NB4 (cell line): ENCODE measurements at regions not wholly inside any gene's neighbourhood (a gene's known extent, or its start where the extent isn't known, plus 50 kb on each side); places are given as distances from the start of the nearest gene placed in this dataset.

Source experiments
- CTCF ChIP-seq: IDR thresholded peaks from one replicate; pipeline ENCODE4 v1.5.1; 2012; ENCODE audit warnings: low read depth, low read length
- MAX ChIP-seq: IDR thresholded peaks from 2 replicates; pipeline ENCODE4 v1.6.1; 2011; ENCODE audit warnings: low read depth, low read length
- POLR2A ChIP-seq: IDR thresholded peaks from 2 replicates; pipeline ENCODE4 v1.6.1; 2011; ENCODE audit warnings: mild to moderate bottlenecking; ENCODE audit not compliant: insufficient read length; ENCODE audit errors: extremely low read depth

- TF ChIP-seq MAX (no peak), CTCF (no peak), POLR2A (no peak)
These were observed 431.7 kb upstream of the IRAK1BP1 start for GRCh38 chr6:78435671-78436070.
